SU-DHL-6 (cell line): ENCODE measurements at regions not wholly inside any gene's neighbourhood (a gene's known extent, or its start where the extent isn't known, plus 50 kb on each side); places are given as distances from the start of the nearest gene placed in this dataset.
A peak's percentile ranks its signal among the peaks of the same experiment; 100 is the strongest.

Source experiments
- CTCF ChIP-seq: fragments of 200-600 bp; sonication (generic); IDR thresholded peaks from one replicate; pipeline ENCODE4 v1.5.1; 2017; ENCODE audit warnings: antibody characterized with exemption, mild to moderate bottlenecking, low read length, moderate library complexity; ENCODE audit not compliant: insufficient read depth, poor library complexity, severe bottlenecking
- EZH2phosphoT487 ChIP-seq: fragments of 200-600 bp; sonication (generic), shearing (Covaris generic); conservative IDR thresholded peaks from 2 replicates; pipeline ENCODE4 v1.6.1; 2018; ENCODE audit warnings: mild to moderate bottlenecking, antibody characterized with exemption, low read length, moderate library complexity, mixed read lengths

DNA sequence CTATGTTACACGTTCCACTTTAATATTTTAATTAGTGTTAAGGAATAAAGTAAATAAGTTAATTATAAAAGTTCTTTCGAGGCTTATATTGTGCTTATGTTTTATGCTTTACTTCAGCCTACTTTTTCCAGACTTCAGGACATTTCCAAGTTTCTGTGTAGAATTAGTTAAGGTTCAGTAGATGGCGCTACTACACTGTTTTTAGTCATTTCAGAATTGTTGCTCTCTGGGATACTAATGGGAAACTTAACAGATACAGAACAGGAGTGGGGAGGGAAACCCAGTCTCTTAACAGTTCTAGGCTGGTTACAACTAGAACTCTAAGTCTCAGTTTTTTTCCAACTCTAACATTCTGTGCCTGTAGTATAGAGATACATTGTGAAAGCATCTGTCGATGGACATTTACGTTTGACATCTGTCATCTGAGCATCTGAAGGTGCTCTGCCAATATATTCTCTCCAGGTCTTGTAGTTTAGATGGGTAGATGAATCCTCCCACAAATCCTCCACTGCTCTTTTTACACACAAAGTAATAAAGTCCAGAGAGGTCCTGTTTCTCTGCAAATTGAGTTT, 56.8 kb upstream of the FAM171A1 start:
- TF ChIP-seq CTCF: peak; percentile 53
- no peak for TF ChIP-seq EZH2phosphoT487
